ENCODE measurements at regions not wholly inside any gene's neighbourhood (a gene's known extent, or its start where the extent isn't known, plus 50 kb on each side); places are given as distances from the start of the nearest gene placed in this dataset.

GRCh38 chr13:79191501-79191900 lies 214.6 kb downstream of the RBM26 start:
- Histone ChIP-seq H3K9me2 (ENCODE audit: low read depth, low read length) (no peaks in the 10 kb centered on the region), H3K4me3 (ENCODE audit: low read depth, low read length, poor library complexity, severe bottlenecking) (no peak overlapping the region), H3K4me2 (ENCODE audit: low read length) (no peak overlapping the region), H3K9ac (ENCODE audit: low read length) (no peak overlapping the region), H3F3A (ENCODE audit: insufficient read depth, low read length) (no peaks in the 10 kb centered on the region), H3K4me1 (ENCODE audit: insufficient read depth, low read length, severe bottlenecking) (peaks cover 24% of the 10 kb centered on the region), H3K27me3 (ENCODE audit: insufficient read depth, low read length) (no peaks in the 10 kb centered on the region), H3K36me3 (ENCODE audit: insufficient read depth, low read length) (no peaks in the 10 kb centered on the region), H3K9me3 (ENCODE audit: low read length) (0 out of 2 replicates have a peak, but pooled peaks cover 4% of the 10 kb centered on the region), H2AFZ (ENCODE audit: low read length) (no peak overlapping the region), H3K79me2 (ENCODE audit: insufficient read depth, low read length) (no peaks in the 10 kb centered on the region), H3K27ac (ENCODE audit: low read depth, low read length, poor library complexity, severe bottlenecking) (no peak overlapping the region), H4K20me1 (ENCODE audit: insufficient read depth, low read length) (no peaks in the 10 kb centered on the region)
- TF ChIP-seq CTCF (IDR thresholded peaks at IDR 0.05; ENCODE audit: low read length): no peak
- no peak for TF ChIP-seq EZH2 (IDR thresholded peaks at IDR 0.05; ENCODE audit: borderline replicate concordance, low read length)

GRCh38 chr13:79190932-79191331 lies 215.1 kb downstream of the RBM26 start:
- H3K9me2 ChIP-seq (ENCODE audit: low read depth, low read length): no peaks in the 10 kb centered on the region
- no peak overlapping the region for H3K27ac ChIP-seq (ENCODE audit: low read depth, low read length, poor library complexity, severe bottlenecking)
- no peak overlapping the region for H3K9ac ChIP-seq (ENCODE audit: low read length)
- no peak overlapping the region for H3K4me2 ChIP-seq (ENCODE audit: low read length)
- TF ChIP-seq CTCF (IDR thresholded peaks at IDR 0.05; ENCODE audit: low read length) (no peak), EZH2 (IDR thresholded peaks at IDR 0.05; ENCODE audit: borderline replicate concordance, low read length) (no peak)
- H3K4me1 ChIP-seq (ENCODE audit: insufficient read depth, low read length, severe bottlenecking): peaks cover 24% of the 10 kb centered on the region
- H3K27me3 ChIP-seq (ENCODE audit: insufficient read depth, low read length): no peaks in the 10 kb centered on the region
- no peaks in the 10 kb centered on the region for H3K36me3 ChIP-seq (ENCODE audit: insufficient read depth, low read length)
- H3K4me3 ChIP-seq (ENCODE audit: low read depth, low read length, poor library complexity, severe bottlenecking): no peak overlapping the region
- no peaks in the 10 kb centered on the region for H3F3A ChIP-seq (ENCODE audit: insufficient read depth, low read length)
- no peak overlapping the region for H2AFZ ChIP-seq (ENCODE audit: low read length)
- H4K20me1 ChIP-seq (ENCODE audit: insufficient read depth, low read length): no peaks in the 10 kb centered on the region
- no peaks in the 10 kb centered on the region for H3K9me3 ChIP-seq (ENCODE audit: low read length)
- H3K79me2 ChIP-seq (ENCODE audit: insufficient read depth, low read length): no peaks in the 10 kb centered on the region

- Histone ChIP-seq H4K20me1 (ENCODE audit: insufficient read depth, low read length) (no peaks in the 10 kb centered on the region), H2AFZ (ENCODE audit: low read length) (no peak overlapping the region), H3K36me3 (ENCODE audit: insufficient read depth, low read length) (no peaks in the 10 kb centered on the region), H3K4me1 (ENCODE audit: insufficient read depth, low read length, severe bottlenecking) (peaks cover under 1% of the 10 kb centered on the region), H3K79me2 (ENCODE audit: insufficient read depth, low read length) (no peaks in the 10 kb centered on the region), H3K27me3 (ENCODE audit: insufficient read depth, low read length) (no peaks in the 10 kb centered on the region), H3K4me3 (ENCODE audit: low read depth, low read length, poor library complexity, severe bottlenecking) (no peak overlapping the region), H3F3A (ENCODE audit: insufficient read depth, low read length) (no peaks in the 10 kb centered on the region), H3K9ac (ENCODE audit: low read length) (no peak overlapping the region), H3K9me2 (ENCODE audit: low read depth, low read length) (no peaks in the 10 kb centered on the region), H3K9me3 (ENCODE audit: low read length) (no peaks in the 10 kb centered on the region), H3K4me2 (ENCODE audit: low read length) (no peak overlapping the region), H3K27ac (ENCODE audit: low read depth, low read length, poor library complexity, severe bottlenecking) (no peak overlapping the region)
- TF ChIP-seq CTCF (IDR thresholded peaks at IDR 0.05; ENCODE audit: low read length) (no peak), EZH2 (IDR thresholded peaks at IDR 0.05; ENCODE audit: borderline replicate concordance, low read length) (no peak)
Measured at GRCh38 chr13:79187917-79188690, 218.0 kb downstream of the RBM26 start.
